ENCODE measurements at regions not wholly inside any gene's neighbourhood (a gene's known extent, or its start where the extent isn't known, plus 50 kb on each side); places are given as distances from the start of the nearest gene placed in this dataset.
"Not testable (repeated sequence)": the region's sequence is repeated elsewhere in the genome, so short reads cannot be mapped to it uniquely, and the experiment has no call there.

DNA sequence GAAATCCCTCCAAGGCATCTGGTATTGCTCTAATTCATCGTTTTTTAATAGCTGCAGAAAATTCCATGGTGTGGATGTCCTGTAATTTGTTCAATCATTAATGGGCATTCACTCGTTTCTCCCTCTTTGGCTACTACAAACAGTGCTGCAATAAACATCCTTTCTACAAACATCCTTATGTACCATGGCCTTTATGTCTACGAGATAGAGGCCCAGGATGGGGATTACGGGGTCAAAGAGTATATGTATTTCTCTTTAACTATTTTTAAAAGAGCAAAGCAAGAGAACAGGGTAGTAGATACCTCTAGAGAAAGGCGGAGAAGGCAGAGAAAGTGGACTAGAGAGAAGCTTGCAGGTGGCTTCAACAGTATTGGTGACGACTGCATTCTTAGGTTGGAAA is 94.1 kb downstream of the RPS15A start:
- not testable (repeated sequence) for H3K9ac ChIP-seq (ENCODE audit: insufficient read depth, low read depth, low read length); TF ChIP-seq FOXA1 (IDR thresholded peaks at IDR 0.05); NR2F6 (CRISPR knock-in tag; IDR thresholded peaks at IDR 0.05); SOX13 (IDR thresholded peaks at IDR 0.05)
- TF ChIP-seq ELF3 (CRISPR knock-in tag; IDR thresholded peaks at IDR 0.05) (0 out of 2 replicates have a peak, but pooled peaks have one; percentile 18), FOXA1 (CRISPR knock-in tag; IDR thresholded peaks at IDR 0.05) (peak; percentile 45; the same call in 1 of the 2 replicates), SAP130 (CRISPR knock-in tag; IDR thresholded peaks at IDR 0.05; ENCODE audit: low read depth) (peak; percentile 26; the same call in 1 of the 2 replicates), NR2F6 (IDR thresholded peaks at IDR 0.05) (peak; percentile 50), SOX13 (CRISPR knock-in tag; conservative IDR thresholded peaks at IDR 0.05 in 1 of 2, IDR thresholded peaks at IDR 0.05 in 1 of 2) (peak in 1 of 2 experiments; percentile 43; a peak in 1 of 4 replicates), HHEX (CRISPR knock-in tag; IDR thresholded peaks at IDR 0.05) (peak; percentile 89), TCF7 (IDR thresholded peaks at IDR 0.05; ENCODE audit: low read depth) (0 out of 2 replicates have a peak, but pooled peaks have one; percentile 16), RXRB (CRISPR knock-in tag; IDR thresholded peaks at IDR 0.05; ENCODE audit: borderline replicate concordance) (peak; percentile 44; the same call in 1 of the 2 replicates), NCOA2 (CRISPR knock-in tag; IDR thresholded peaks at IDR 0.05) (peak; percentile 40; the same call in 1 of the 2 replicates), GATAD2A (CRISPR knock-in tag; IDR thresholded peaks at IDR 0.05) (peak; percentile 78), FOXK1 (CRISPR knock-in tag; IDR thresholded peaks at IDR 0.05; ENCODE audit: borderline replicate concordance, low read depth) (0 out of 2 replicates have a peak, but pooled peaks have one; percentile 31), FOXO1 (CRISPR knock-in tag; IDR thresholded peaks at IDR 0.05) (peak; percentile 40; the same call in 1 of the 2 replicates), FOXA3 (CRISPR knock-in tag; IDR thresholded peaks at IDR 0.05) (peak; percentile 79), ZNF652 (CRISPR knock-in tag; IDR thresholded peaks at IDR 0.05; ENCODE audit: borderline replicate concordance, low read depth) (0 out of 2 replicates have a peak, but pooled peaks have one; percentile 35), HNF4A (CRISPR knock-in tag; IDR thresholded peaks at IDR 0.05) (peak; percentile 56), SP5 (CRISPR knock-in tag; IDR thresholded peaks at IDR 0.05; ENCODE audit: borderline replicate concordance, low read depth) (0 out of 2 replicates have a peak, but pooled peaks have one; percentile 13)
- TF ChIP-seq, protein P1, sequence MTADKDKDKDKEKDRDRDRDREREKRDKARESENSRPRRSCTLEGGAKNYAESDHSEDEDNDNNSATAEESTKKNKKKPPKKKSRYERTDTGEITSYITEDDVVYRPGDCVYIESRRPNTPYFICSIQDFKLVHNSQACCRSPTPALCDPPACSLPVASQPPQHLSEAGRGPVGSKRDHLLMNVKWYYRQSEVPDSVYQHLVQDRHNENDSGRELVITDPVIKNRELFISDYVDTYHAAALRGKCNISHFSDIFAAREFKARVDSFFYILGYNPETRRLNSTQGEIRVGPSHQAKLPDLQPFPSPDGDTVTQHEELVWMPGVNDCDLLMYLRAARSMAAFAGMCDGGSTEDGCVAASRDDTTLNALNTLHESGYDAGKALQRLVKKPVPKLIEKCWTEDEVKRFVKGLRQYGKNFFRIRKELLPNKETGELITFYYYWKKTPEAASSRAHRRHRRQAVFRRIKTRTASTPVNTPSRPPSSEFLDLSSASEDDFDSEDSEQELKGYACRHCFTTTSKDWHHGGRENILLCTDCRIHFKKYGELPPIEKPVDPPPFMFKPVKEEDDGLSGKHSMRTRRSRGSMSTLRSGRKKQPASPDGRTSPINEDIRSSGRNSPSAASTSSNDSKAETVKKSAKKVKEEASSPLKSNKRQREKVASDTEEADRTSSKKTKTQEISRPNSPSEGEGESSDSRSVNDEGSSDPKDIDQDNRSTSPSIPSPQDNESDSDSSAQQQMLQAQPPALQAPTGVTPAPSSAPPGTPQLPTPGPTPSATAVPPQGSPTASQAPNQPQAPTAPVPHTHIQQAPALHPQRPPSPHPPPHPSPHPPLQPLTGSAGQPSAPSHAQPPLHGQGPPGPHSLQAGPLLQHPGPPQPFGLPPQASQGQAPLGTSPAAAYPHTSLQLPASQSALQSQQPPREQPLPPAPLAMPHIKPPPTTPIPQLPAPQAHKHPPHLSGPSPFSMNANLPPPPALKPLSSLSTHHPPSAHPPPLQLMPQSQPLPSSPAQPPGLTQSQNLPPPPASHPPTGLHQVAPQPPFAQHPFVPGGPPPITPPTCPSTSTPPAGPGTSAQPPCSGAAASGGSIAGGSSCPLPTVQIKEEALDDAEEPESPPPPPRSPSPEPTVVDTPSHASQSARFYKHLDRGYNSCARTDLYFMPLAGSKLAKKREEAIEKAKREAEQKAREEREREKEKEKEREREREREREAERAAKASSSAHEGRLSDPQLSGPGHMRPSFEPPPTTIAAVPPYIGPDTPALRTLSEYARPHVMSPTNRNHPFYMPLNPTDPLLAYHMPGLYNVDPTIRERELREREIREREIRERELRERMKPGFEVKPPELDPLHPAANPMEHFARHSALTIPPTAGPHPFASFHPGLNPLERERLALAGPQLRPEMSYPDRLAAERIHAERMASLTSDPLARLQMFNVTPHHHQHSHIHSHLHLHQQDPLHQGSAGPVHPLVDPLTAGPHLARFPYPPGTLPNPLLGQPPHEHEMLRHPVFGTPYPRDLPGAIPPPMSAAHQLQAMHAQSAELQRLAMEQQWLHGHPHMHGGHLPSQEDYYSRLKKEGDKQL (CRISPR knock-in tag; IDR thresholded peaks at IDR 0.05; ENCODE audit: low read depth), result peak; percentile 42; the same call in 1 of the 2 replicates
- TF ChIP-seq, protein P2, sequence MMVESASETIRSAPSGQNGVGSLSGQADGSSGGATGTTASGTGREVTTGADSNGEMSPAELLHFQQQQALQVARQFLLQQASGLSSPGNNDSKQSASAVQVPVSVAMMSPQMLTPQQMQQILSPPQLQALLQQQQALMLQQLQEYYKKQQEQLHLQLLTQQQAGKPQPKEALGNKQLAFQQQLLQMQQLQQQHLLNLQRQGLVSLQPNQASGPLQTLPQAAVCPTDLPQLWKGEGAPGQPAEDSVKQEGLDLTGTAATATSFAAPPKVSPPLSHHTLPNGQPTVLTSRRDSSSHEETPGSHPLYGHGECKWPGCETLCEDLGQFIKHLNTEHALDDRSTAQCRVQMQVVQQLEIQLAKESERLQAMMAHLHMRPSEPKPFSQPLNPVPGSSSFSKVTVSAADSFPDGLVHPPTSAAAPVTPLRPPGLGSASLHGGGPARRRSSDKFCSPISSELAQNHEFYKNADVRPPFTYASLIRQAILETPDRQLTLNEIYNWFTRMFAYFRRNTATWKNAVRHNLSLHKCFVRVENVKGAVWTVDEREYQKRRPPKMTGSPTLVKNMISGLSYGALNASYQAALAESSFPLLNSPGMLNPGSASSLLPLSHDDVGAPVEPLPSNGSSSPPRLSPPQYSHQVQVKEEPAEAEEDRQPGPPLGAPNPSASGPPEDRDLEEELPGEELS (CRISPR knock-in tag; IDR thresholded peaks at IDR 0.05), result peak; percentile 66

More for the DNA sequence above, 94.1 kb downstream of the RPS15A start:
- H3K4me2 ChIP-seq (ENCODE audit: low read depth, low read length); in situ Hi-C loops (cut with HindIII; ENCODE audit: extremely low pct_ligation_motif_present, low pct_unique_long_range_greater_than_20kb); DNase-seq (ENCODE audit: low spot score); H3K4me1 ChIP-seq (ENCODE audit: insufficient read depth, low read length); FAIRE-seq; H3K27me3 ChIP-seq (ENCODE audit: control insufficient read depth in 1 of 2, insufficient read depth in 2 of 2, low read length in 2 of 2); BruUV-seq (replicated peaks); H3K4me3 ChIP-seq (replicated peaks in 1 of 3; ENCODE audit: insufficient read depth in 1 of 3, low read depth in 2 of 3, low read length in 3 of 3); H4K20me1 ChIP-seq (ENCODE audit: insufficient read depth, low read length); H3K79me2 ChIP-seq (ENCODE audit: insufficient read depth, low read length); H3K9me3 ChIP-seq (ENCODE audit: low read length); H3K36me3 ChIP-seq (replicated peaks in 1 of 2; ENCODE audit: control insufficient read depth in 1 of 2, insufficient read depth in 2 of 2, low read length in 2 of 2); H2AFZ ChIP-seq (ENCODE audit: low read length); POLR2A ChIA-PET; H3K27ac ChIP-seq (ENCODE audit: extremely low read length, insufficient read depth, low read length); CTCF ChIA-PET (ENCODE audit: low intra/inter-chr PET ratio, low total read pairs); intact Hi-C loops (cut with micrococcal nuclease; ENCODE audit: unreplicated experiment): not testable (repeated sequence)
- 9% methylated on average over 6 of the region's 6 CpGs for WGBS (ENCODE audit: low lambda C conversion rate)
- ATAC-seq, result peak; percentile 96

All from HepG2 (cell line).